ENCODE measurements at regions not wholly inside any gene's neighbourhood (a gene's known extent, or its start where the extent isn't known, plus 50 kb on each side); places are given as distances from the start of the nearest gene placed in this dataset.

GRCh38 chr16:65497571-65497970 lies 375.7 kb upstream of the CDH11 start:
- DNase-seq (ENCODE audit: low read depth) = no peak
- TF ChIP-seq CTCF (IDR thresholded peaks at IDR 0.05; ENCODE audit: low read length, missing control alignments) = no peak
- no peak overlapping the region for H3K4me3 ChIP-seq (replicated peaks; ENCODE audit: low read depth, low read length)

GRCh38 chr16:65495106-65495505 lies 373.2 kb upstream of the CDH11 start:
- TF ChIP-seq CTCF (IDR thresholded peaks at IDR 0.05; ENCODE audit: low read length, missing control alignments) = no peak
- DNase-seq (ENCODE audit: low read depth) = no peak
- H3K4me3 ChIP-seq (replicated peaks; ENCODE audit: low read depth, low read length) = no peak overlapping the region

GRCh38 chr16:65494609-65495008 lies 372.7 kb upstream of the CDH11 start:
- TF ChIP-seq CTCF (IDR thresholded peaks at IDR 0.05; ENCODE audit: low read length, missing control alignments) = no peak
- DNase-seq (ENCODE audit: low read depth) = no peak
- H3K4me3 ChIP-seq (replicated peaks; ENCODE audit: low read depth, low read length) = no peak overlapping the region

- no peak for DNase-seq (ENCODE audit: low read depth)
- no peak overlapping the region for H3K4me3 ChIP-seq (replicated peaks; ENCODE audit: low read depth, low read length)
- no peak for TF ChIP-seq CTCF (IDR thresholded peaks at IDR 0.05; ENCODE audit: low read length, missing control alignments)
Measured at GRCh38 chr16:65494080-65494479, 372.2 kb upstream of the CDH11 start.

GRCh38 chr16:65490286-65490685 lies 368.4 kb upstream of the CDH11 start:
- DNase-seq (ENCODE audit: low read depth) = no peak
- TF ChIP-seq CTCF (IDR thresholded peaks at IDR 0.05; ENCODE audit: low read length, missing control alignments) = no peak
- H3K4me3 ChIP-seq (replicated peaks; ENCODE audit: low read depth, low read length) = no peak overlapping the region

- no peak for DNase-seq (ENCODE audit: low read depth)
- no peak for TF ChIP-seq CTCF (IDR thresholded peaks at IDR 0.05; ENCODE audit: low read length, missing control alignments)
- H3K4me3 ChIP-seq (replicated peaks; ENCODE audit: low read depth, low read length) = no peak overlapping the region
Measured at GRCh38 chr16:65489531-65490023, 367.7 kb upstream of the CDH11 start.

- no peak for TF ChIP-seq CTCF (IDR thresholded peaks at IDR 0.05; ENCODE audit: low read length, missing control alignments)
- no peak for DNase-seq (ENCODE audit: low read depth)
- no peak overlapping the region for H3K4me3 ChIP-seq (replicated peaks; ENCODE audit: low read depth, low read length)
Measured at GRCh38 chr16:65487231-65487630, 365.4 kb upstream of the CDH11 start.
